Liver (tissue), 3 donors: ENCODE measurements at regions not wholly inside any gene's neighbourhood (a gene's known extent, or its start where the extent isn't known, plus 50 kb on each side); places are given as distances from the start of the nearest gene placed in this dataset.

Experiments
- SP1 ChIP-seq: IDR thresholded peaks from 2 replicates; pipeline ENCODE4 v1.6.1; 2018; ENCODE audit warnings: antibody characterized with exemption, mild to moderate bottlenecking
- TF ChIP-seq, protein P1 (sequence below): fragments of 150-350 bp; IDR thresholded peaks from 2 replicates; pipeline ENCODE4 v1.5.1; 2017; ENCODE audit warnings: improper control_type of control experiment, low read depth, low read length; ENCODE audit not compliant: missing input control
- donor health status: healthy.
- donor health status: healthy.

DNA sequence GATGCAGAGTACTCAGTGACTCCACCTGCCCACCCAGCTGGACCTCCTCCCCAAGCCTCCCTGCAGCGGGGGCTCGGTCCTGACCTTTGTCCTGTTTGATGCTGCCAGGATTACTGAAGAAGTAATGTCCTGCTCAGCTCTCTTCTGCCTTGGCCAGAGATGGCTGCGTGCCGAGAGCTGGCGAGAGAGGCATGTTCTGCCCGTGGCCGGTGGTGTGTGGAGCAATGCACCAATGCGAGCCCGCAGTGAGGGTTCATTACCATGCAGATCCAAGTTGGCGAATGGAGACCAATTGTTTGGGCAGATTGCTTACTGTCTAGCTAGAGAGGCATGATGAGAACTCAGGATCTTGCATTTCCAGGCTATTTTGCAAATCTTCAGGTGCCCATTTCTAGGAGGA lies 248.9 kb downstream of the ENGASE start:
- TF ChIP-seq, protein P1, sequence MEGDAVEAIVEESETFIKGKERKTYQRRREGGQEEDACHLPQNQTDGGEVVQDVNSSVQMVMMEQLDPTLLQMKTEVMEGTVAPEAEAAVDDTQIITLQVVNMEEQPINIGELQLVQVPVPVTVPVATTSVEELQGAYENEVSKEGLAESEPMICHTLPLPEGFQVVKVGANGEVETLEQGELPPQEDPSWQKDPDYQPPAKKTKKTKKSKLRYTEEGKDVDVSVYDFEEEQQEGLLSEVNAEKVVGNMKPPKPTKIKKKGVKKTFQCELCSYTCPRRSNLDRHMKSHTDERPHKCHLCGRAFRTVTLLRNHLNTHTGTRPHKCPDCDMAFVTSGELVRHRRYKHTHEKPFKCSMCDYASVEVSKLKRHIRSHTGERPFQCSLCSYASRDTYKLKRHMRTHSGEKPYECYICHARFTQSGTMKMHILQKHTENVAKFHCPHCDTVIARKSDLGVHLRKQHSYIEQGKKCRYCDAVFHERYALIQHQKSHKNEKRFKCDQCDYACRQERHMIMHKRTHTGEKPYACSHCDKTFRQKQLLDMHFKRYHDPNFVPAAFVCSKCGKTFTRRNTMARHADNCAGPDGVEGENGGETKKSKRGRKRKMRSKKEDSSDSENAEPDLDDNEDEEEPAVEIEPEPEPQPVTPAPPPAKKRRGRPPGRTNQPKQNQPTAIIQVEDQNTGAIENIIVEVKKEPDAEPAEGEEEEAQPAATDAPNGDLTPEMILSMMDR = no peak
- TF ChIP-seq SP1 = no peak
